Stomach (tissue), 8 donors: ENCODE measurements at regions not wholly inside any gene's neighbourhood (a gene's known extent, or its start where the extent isn't known, plus 50 kb on each side); places are given as distances from the start of the nearest gene placed in this dataset.

Experiments
- DNase-seq, 2 donors: peaks; one replicate each; pipeline versions ENCODE4 v3.0.0 to v3.0.0-alpha.2; 2013 to 2019
- H3K27ac ChIP-seq, 5 donors: fragments of 200-600 bp in 4 of 5; sonication (generic) in 4 of 5; one replicate each; pipeline ENCODE4 v1.5.1; 2013 to 2019; ENCODE audit warnings: mild to moderate bottlenecking in 1 of 5, moderate library complexity in 1 of 5
- H3K27me3 ChIP-seq, 3 donors: fragments of 200-600 bp; sonication (generic); one replicate each; pipeline ENCODE4 v1.5.1; 2017 to 2019; ENCODE audit warnings: mixed run types in 1 of 3
- H3K36me3 ChIP-seq, 4 donors: fragments of 200-600 bp; sonication (generic); 1 replicate in 3 of 4; 2 replicates in 1 of 4; pipeline ENCODE4 v1.5.1; 2016 to 2019
- H3K4me1 ChIP-seq, 4 donors: fragments of 200-600 bp; sonication (generic); one replicate each; pipeline ENCODE4 v1.5.1; 2016 to 2019
- H3K4me3 ChIP-seq, 4 donors: fragments of 200-600 bp; sonication (generic) in 3 of 4; one replicate each; pipeline ENCODE4 v1.5.1; 2016 to 2019; ENCODE audit warnings: mild to moderate bottlenecking in 1 of 4
- H3K9me3 ChIP-seq, 4 donors: fragments of 200-600 bp; sonication (generic); one replicate each; pipeline ENCODE4 v1.5.1; 2016 to 2019
- EP300 ChIP-seq: sonication (generic); formaldehyde crosslinking; IDR thresholded peaks from one replicate; pipeline ENCODE4 v1.6.1; 2017; ENCODE audit warnings: antibody characterized with exemption
- POLR2A ChIP-seq, 4 donors: fragments of 450-650 bp; IDR thresholded peaks; one replicate each; pipeline ENCODE4 v1.6.1; 2016; ENCODE audit warnings: antibody characterized with exemption in 4 of 4, control low read depth in 2 of 4, mild to moderate bottlenecking in 1 of 4, moderate library complexity in 1 of 4
- POLR2AphosphoS5 ChIP-seq, 3 donors: sonication (generic); formaldehyde crosslinking; IDR thresholded peaks; one replicate each; pipeline ENCODE4 v1.6.1; 2016; ENCODE audit warnings: antibody characterized with exemption in 3 of 3
- WGBS, 5 donors: extraction: QIAGEN DNeasy Blood & Tissue Kit in 3 of 5; methylation state at CpG; one replicate each; pipeline versions ENCODE4 v1.1.5 to v1.1.7; 2013 to 2018; 5-methylcytosine and 5-hydroxymethylcytosine counted together
- intact Hi-C: fragments of 100-400 bp; cut with DNase I; formaldehyde crosslinking; loops from one replicate; pipeline ENCODE4 v1.15.1; 2023; ENCODE audit warnings: low total_unique reads
- TF ChIP-seq, protein P1 (sequence below), 7 experiments: fragments of 450-650 bp in 4 of 7; fragments of 200-600 bp in 3 of 7; sonication (generic) in 3 of 7; IDR thresholded peaks; one replicate each; pipeline ENCODE4 v1.5.1; 2016 to 2019; ENCODE audit warnings: antibody characterized with exemption in 7 of 7, control low read depth in 2 of 7, mild to moderate bottlenecking in 1 of 7
- donor health status: healthy with polysubstance abuse.
- donor health status: Bipolar disorder and iron deficiency.
- donor health status: healthy.

DNA sequence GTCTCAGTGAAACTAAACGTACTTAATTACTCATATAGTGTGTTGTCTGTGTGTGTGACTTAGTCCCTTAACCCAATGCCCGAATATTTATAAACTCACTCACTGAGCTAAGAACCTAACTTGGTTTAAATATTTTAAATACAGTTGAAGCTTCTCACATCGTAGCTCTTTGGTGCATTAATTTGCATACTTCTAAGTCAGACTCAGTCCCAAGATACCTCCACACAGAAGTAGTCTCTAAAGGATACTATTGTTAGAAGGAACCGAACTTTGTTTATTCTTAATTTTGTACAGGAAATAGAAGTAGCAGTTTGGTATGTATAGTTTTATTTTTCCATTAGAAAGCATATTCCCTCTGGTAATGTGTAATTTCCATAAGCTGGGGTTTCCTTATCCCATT, 54.0 kb upstream of the NKAP start:
- H3K4me1 ChIP-seq: peaks cover 0 to 22% (median 21%) of the 10 kb centered on the region in 4 donors
- 6 to 46% (median 19%) methylated on average over 4 of the region's 4 CpGs for WGBS, 5 donors
- intact Hi-C loops: no loop called here
- no peaks in the 10 kb centered on the region for H3K9me3 ChIP-seq
- H3K27ac ChIP-seq: no peak overlapping the region
- TF ChIP-seq, protein P1, sequence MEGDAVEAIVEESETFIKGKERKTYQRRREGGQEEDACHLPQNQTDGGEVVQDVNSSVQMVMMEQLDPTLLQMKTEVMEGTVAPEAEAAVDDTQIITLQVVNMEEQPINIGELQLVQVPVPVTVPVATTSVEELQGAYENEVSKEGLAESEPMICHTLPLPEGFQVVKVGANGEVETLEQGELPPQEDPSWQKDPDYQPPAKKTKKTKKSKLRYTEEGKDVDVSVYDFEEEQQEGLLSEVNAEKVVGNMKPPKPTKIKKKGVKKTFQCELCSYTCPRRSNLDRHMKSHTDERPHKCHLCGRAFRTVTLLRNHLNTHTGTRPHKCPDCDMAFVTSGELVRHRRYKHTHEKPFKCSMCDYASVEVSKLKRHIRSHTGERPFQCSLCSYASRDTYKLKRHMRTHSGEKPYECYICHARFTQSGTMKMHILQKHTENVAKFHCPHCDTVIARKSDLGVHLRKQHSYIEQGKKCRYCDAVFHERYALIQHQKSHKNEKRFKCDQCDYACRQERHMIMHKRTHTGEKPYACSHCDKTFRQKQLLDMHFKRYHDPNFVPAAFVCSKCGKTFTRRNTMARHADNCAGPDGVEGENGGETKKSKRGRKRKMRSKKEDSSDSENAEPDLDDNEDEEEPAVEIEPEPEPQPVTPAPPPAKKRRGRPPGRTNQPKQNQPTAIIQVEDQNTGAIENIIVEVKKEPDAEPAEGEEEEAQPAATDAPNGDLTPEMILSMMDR (IDR thresholded peaks at IDR 0.05): no peak
- TF ChIP-seq EP300: no peak
- TF ChIP-seq POLR2A (IDR thresholded peaks at IDR 0.05): no peak
- TF ChIP-seq POLR2AphosphoS5 (IDR thresholded peaks at IDR 0.05): no peak
- no peak overlapping the region for H3K4me3 ChIP-seq
- DNase-seq: no peak
- peaks cover 10 to 98% (median 86%) of the 10 kb centered on the region in 3 donors for H3K27me3 ChIP-seq
- no peaks in the 10 kb centered on the region for H3K36me3 ChIP-seq

DNA sequence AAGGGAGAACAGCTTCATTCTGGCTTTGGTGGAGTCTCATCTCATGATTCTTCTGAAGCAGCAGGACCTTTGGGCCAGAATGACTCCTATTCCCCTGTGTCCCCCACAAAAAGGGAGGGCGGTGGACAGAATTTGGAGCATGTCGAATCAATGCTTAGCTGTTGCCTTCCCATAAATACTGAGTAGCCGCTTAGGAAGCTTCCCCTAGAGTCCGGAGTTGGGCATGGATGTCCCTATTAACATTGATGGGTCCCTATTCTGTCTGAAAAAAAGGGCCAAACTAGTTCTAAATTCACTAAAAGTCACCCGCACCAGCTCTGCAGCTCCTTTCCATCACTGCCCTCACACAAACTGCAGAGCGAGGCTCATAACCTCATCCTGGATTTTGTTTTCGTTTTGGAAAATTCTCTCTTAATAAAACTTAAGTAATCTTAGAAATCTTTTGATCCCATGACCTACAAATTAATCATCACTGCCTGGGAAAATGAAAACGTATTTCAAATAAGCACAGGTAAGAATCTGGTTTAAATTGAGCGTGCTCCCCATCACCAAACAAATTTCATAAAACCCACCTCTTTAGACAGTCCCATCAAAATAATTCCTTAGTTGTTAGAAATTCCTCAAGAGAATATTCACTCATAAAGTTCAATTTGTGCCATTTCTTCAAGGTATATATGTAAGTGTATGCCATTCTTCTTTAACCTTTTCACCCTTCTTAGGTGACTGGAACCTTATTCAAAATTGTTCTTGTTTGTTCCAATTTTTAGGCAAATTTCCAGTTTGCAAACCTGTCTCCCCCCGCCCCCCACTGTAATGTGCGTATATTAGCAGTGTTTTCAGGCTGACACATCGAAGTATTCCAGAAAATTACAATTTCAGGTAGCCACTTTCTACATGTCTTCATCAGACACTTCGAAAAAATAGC, 53.3 kb upstream of the NKAP start:
- Histone ChIP-seq H3K4me1 (peaks cover 0 to 22% (median 21%) of the 10 kb centered on the region in 4 donors), H3K27me3 (peaks cover 11 to 100% (median 92%) of the 10 kb centered on the region in 3 donors), H3K36me3 (no peaks in the 10 kb centered on the region), H3K9me3 (no peaks in the 10 kb centered on the region), H3K27ac (no peak overlapping the region), H3K4me3 (no peak overlapping the region)
- intact Hi-C loops: no loop called here
- no peak for TF ChIP-seq POLR2A (IDR thresholded peaks at IDR 0.05)
- TF ChIP-seq, protein P1 (IDR thresholded peaks at IDR 0.05): no peak
- TF ChIP-seq EP300: no peak
- no peak for TF ChIP-seq POLR2AphosphoS5 (IDR thresholded peaks at IDR 0.05)
- 13 to 40% (median 17%) methylated on average over 13 of the region's 13 CpGs for WGBS, 5 donors
- DNase-seq: no peak

DNA sequence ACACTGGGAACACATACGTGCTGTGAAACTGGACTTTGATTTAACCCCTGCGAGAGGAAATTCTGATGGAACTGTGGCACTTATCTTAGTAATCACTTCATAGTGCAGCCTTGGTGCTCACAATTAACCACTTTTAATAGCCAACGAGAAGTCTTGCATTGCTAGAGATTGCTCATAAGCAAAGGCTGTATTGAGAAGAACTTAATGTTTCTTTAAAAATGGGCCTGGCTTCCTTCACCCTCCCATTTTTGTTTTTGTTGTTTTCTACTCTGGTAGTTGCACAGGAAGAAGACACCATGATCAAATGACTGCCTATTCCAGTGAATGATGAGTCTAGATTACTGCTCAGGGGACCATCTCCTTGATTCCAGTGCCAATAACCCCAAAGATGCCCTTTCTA, 52.5 kb upstream of the NKAP start:
- Histone ChIP-seq H3K9me3 (peaks cover 0 to 7% (median 0%) of the 10 kb centered on the region in 4 donors), H3K4me1 (peaks cover 0 to 27% (median 25%) of the 10 kb centered on the region in 4 donors), H3K27ac (no peak overlapping the region), H3K27me3 (peaks cover 18 to 100% (median 92%) of the 10 kb centered on the region in 3 donors), H3K4me3 (no peak overlapping the region), H3K36me3 (no peaks in the 10 kb centered on the region)
- TF ChIP-seq, protein P1 (IDR thresholded peaks at IDR 0.05): no peak
- no peak for TF ChIP-seq EP300
- no peak for TF ChIP-seq POLR2A (IDR thresholded peaks at IDR 0.05)
- TF ChIP-seq POLR2AphosphoS5 (IDR thresholded peaks at IDR 0.05): no peak
- DNase-seq: no peak
- 14 to 56% (median 17%) methylated on average over 3 of the region's 3 CpGs for WGBS, 5 donors
- intact Hi-C loops: no loop called here
